Osteoblast (primary cell): ENCODE measurements at regions not wholly inside any gene's neighbourhood (a gene's known extent, or its start where the extent isn't known, plus 50 kb on each side); places are given as distances from the start of the nearest gene placed in this dataset.

Experiments
- DNase-seq: peaks from one replicate; pipeline ENCODE4 v3.0.0; 2011; ENCODE audit warnings: low spot score, mixed read lengths; ENCODE audit not compliant: insufficient read length; ENCODE audit errors: missing footprints
- H2AFZ ChIP-seq: 2 replicates; pipeline ENCODE4 v1.6.0; 2011; ENCODE audit warnings: mild to moderate bottlenecking, low read length
- H3K27ac ChIP-seq: 2 replicates; pipeline ENCODE4 v1.5.1; 2011; ENCODE audit warnings: mild to moderate bottlenecking, low read depth, low read length, moderate library complexity
- H3K27me3 ChIP-seq: 2 replicates; pipeline ENCODE4 v1.6.0; 2012; ENCODE audit warnings: mild to moderate bottlenecking, control low read depth, inconsistent platforms, low read length, moderate library complexity; ENCODE audit not compliant: insufficient read depth
- H3K36me3 ChIP-seq: 2 replicates; pipeline ENCODE4 v1.5.1; 2011; ENCODE audit warnings: mild to moderate bottlenecking, low read length, control low read depth, moderate library complexity; ENCODE audit not compliant: insufficient read depth
- H3K4me1 ChIP-seq: 2 replicates; pipeline ENCODE4 v1.5.1; 2011; ENCODE audit warnings: mild to moderate bottlenecking, low read length, control low read depth, moderate library complexity; ENCODE audit not compliant: insufficient read depth
- H3K4me2 ChIP-seq: 2 replicates; pipeline ENCODE4 v1.6.0; 2011; ENCODE audit warnings: mild to moderate bottlenecking, low read length; ENCODE audit not compliant: insufficient read depth
- H3K4me3 ChIP-seq: fragments of 200-600 bp; sonication (generic); 3 replicates; pipeline ENCODE4 v1.5.1; 2012; ENCODE audit warnings: mild to moderate bottlenecking, low read length, inconsistent platforms; ENCODE audit not compliant: insufficient read depth
- H3K79me2 ChIP-seq: 2 replicates; pipeline ENCODE4 v1.6.0; 2012; ENCODE audit warnings: mild to moderate bottlenecking, low read length, control low read depth, inconsistent platforms; ENCODE audit not compliant: insufficient read depth
- H3K9me3 ChIP-seq: 2 replicates; pipeline ENCODE4 v1.5.1; 2011; ENCODE audit warnings: low read depth, low read length, control low read depth
- H4K20me1 ChIP-seq: 2 replicates; pipeline ENCODE4 v1.6.0; 2012; ENCODE audit warnings: mild to moderate bottlenecking, low read length, control low read depth; ENCODE audit not compliant: insufficient read depth
- CTCF ChIP-seq: IDR thresholded peaks from 2 replicates; pipeline ENCODE4 v1.5.1; 2011; ENCODE audit warnings: mild to moderate bottlenecking, low read depth, low read length, moderate library complexity; ENCODE audit errors: extremely low read depth

GRCh38 chr5:152632360-152632759, 227.3 kb upstream of the NMUR2 start:
- H3K4me1 ChIP-seq: no peaks in the 10 kb centered on the region
- no peak for DNase-seq
- H3K79me2 ChIP-seq: no peaks in the 10 kb centered on the region
- H3K36me3 ChIP-seq: no peaks in the 10 kb centered on the region
- TF ChIP-seq CTCF: no peak
- H3K27me3 ChIP-seq: no peaks in the 10 kb centered on the region
- H3K9me3 ChIP-seq: no peaks in the 10 kb centered on the region
- H3K27ac ChIP-seq: no peak overlapping the region
- no peak overlapping the region for H3K4me2 ChIP-seq
- H4K20me1 ChIP-seq: no peaks in the 10 kb centered on the region
- no peak overlapping the region for H3K4me3 ChIP-seq
- H2AFZ ChIP-seq: no peak overlapping the region

DNA sequence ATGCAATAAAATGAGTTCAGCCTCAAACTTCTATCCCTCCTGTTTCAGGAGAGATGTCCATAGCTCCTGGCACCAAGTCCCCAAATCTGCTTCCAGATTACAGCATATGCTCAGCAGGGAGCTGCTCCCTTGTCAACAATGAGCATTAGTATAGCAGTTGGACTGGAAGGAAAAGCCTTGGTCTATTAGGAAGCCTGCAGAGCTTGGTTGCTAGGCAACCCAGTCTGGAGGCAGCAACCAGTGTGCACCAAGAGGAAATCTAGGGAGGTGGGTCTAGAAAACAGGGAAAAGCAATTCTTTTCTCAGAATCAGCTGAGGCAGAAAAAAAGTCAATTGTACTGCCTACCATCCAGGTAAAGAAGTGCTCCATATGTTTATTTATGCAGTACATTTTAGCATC, 229.5 kb upstream of the NMUR2 start:
- H3K4me1 ChIP-seq: no peaks in the 10 kb centered on the region
- H3K4me3 ChIP-seq: no peak overlapping the region

DNA sequence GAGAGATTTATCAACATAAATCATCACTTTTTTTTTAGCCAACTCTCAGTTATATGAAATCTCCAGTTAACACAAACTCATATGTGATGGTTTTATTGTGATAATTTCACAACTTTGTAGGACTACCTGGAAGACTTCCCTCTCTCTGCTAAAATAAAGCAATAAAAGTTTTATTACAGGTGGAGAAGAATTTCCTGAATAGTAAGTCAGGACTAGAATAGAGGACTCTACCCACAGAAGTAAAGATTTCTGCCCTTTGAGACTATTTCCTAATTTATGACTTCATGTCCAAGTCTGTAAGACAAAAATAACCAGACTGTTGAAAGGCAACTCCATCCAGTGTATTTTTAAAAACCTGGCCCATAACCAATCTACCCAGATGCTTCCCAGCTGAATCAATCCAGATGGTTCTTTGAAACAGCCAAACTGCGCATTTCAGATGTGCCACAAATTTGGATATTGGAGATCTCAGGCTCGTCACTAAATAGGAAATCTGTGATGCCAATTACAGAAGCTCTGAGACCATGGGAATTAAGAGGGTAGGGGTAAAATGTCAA, 234.0 kb upstream of the NMUR2 start:
- Histone ChIP-seq H3K4me2 (no peak overlapping the region), H2AFZ (no peak overlapping the region), H3K27me3 (no peaks in the 10 kb centered on the region), H3K4me1 (no peaks in the 10 kb centered on the region), H3K79me2 (no peaks in the 10 kb centered on the region), H3K9me3 (no peaks in the 10 kb centered on the region), H4K20me1 (no peaks in the 10 kb centered on the region), H3K4me3 (no peak overlapping the region), H3K27ac (no peak overlapping the region), H3K36me3 (no peaks in the 10 kb centered on the region)
- no peak for TF ChIP-seq CTCF
- DNase-seq: no peak

More for the DNA sequence above, 229.5 kb upstream of the NMUR2 start:
- Histone ChIP-seq H3K36me3 (no peaks in the 10 kb centered on the region), H2AFZ (no peak overlapping the region), H3K27me3 (no peaks in the 10 kb centered on the region), H3K9me3 (no peaks in the 10 kb centered on the region), H3K79me2 (no peaks in the 10 kb centered on the region), H3K4me2 (no peak overlapping the region), H4K20me1 (no peaks in the 10 kb centered on the region), H3K27ac (no peak overlapping the region)
- DNase-seq: no peak
- no peak for TF ChIP-seq CTCF

- Histone ChIP-seq H3K4me3 (no peak overlapping the region), H3K4me2 (no peak overlapping the region), H3K4me1 (no peaks in the 10 kb centered on the region), H3K79me2 (no peaks in the 10 kb centered on the region), H3K27ac (no peak overlapping the region), H3K9me3 (no peaks in the 10 kb centered on the region), H4K20me1 (no peaks in the 10 kb centered on the region), H3K36me3 (no peaks in the 10 kb centered on the region), H2AFZ (no peak overlapping the region), H3K27me3 (no peaks in the 10 kb centered on the region)
- no peak for TF ChIP-seq CTCF
- DNase-seq: no peak
Measured at GRCh38 chr5:152641970-152642805, 237.1 kb upstream of the NMUR2 start.
